Activated CD8-positive, alpha-beta T cell treated with anti-CD3 and anti-CD28 coated beads, Interleukin-2, amount 10 ng/mL, durations not matched to agents 7 days and 5 days (primary cell): ENCODE measurements at regions not wholly inside any gene's neighbourhood (a gene's known extent, or its start where the extent isn't known, plus 50 kb on each side); places are given as distances from the start of the nearest gene placed in this dataset.

ENCODE experiments used
- ATAC-seq: fragments of 150-1000 bp; cut with Tn5 transposase; one replicate; pipeline ENCODE4 v1.10.0; 2021; ENCODE audit warnings: moderate library complexity
- CTCF ChIA-PET: fragments of 350-600 bp; sonication (Branson Sonifier 250); formaldehyde crosslinking; loops from one replicate; lab custom pipeline; 2021; ENCODE audit warnings: antibody characterized with exemption; lab: Charles Lee
- POLR2A ChIA-PET: fragments of 350-600 bp; sonication (Branson Sonifier 250); formaldehyde crosslinking; loops from one replicate; lab custom pipeline; 2021; ENCODE audit warnings: antibody characterized with exemption; lab: Charles Lee
- DNase-seq: peaks from one replicate; pipeline ENCODE4 v3.0.0-alpha.2; 2020
- H3K27ac Mint-ChIP-seq: one replicate; pipeline ENCODE4 v1.8.0; 2021; ENCODE audit warnings: mild to moderate bottlenecking, mixed read lengths
- H3K27me3 Mint-ChIP-seq: one replicate; pipeline ENCODE4 v1.8.0; 2021; ENCODE audit warnings: low read depth, mixed read lengths
- H3K36me3 Mint-ChIP-seq: one replicate; pipeline ENCODE4 v1.8.0; 2021; ENCODE audit warnings: low read depth, mixed read lengths
- H3K4me1 Mint-ChIP-seq: one replicate; pipeline ENCODE4 v1.8.0; 2021; ENCODE audit warnings: low read depth, mixed read lengths
- H3K4me3 Mint-ChIP-seq: one replicate; pipeline ENCODE4 v1.8.0; 2021; ENCODE audit warnings: mild to moderate bottlenecking, mixed read lengths
- H3K9me3 Mint-ChIP-seq: one replicate; pipeline ENCODE4 v1.8.0; 2022; ENCODE audit warnings: mixed read lengths; ENCODE audit not compliant: insufficient read depth

DNA sequence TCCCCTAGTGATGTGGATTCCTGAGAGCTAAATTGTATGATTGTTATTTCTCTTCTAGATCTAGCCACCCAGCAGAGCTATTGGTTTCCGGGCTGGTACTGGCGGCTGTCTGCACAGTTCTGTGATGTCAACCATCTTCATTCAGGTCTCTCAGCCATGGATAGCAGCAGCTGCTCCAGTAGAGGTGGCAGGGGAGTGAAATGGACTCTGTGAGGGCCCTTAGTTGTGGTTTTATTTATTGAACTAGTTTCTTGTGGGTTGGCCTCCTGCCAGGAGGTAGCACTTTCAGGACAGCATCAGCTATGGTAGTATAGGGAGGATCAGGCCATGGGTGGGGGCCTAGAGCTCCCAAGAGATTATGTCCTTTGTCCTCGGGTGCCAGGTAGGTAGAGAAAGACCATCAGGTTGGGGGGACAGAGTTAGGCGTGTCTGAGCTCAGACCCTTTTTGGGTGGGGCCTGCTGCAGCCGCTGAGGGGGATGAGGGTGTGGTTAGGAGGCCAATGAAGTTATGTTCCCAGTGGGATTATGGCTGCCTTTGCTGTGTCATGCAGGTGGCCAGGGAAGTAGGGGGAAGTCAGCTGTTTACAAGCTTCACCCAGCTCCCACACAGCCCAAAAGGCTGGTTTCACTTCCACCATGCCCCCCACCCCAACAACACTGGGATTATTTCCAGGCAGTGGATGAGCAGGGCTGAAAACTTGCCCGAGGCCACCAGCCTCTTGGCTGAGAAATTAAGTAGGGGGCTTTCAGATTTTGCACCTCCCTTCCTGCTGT, 55.1 kb upstream of the RGS4 start:
- H3K4me3 Mint-ChIP-seq = no peak overlapping the region
- ATAC-seq = no peak
- no peaks in the 10 kb centered on the region for H3K27me3 Mint-ChIP-seq
- H3K9me3 Mint-ChIP-seq = no peaks in the 10 kb centered on the region
- ChIA-PET CTCF (no interaction called here), POLR2A (no interaction called here)
- H3K4me1 Mint-ChIP-seq = no peaks in the 10 kb centered on the region
- no peaks in the 10 kb centered on the region for H3K36me3 Mint-ChIP-seq
- no peak overlapping the region for H3K27ac Mint-ChIP-seq
- no peak for DNase-seq

DNA sequence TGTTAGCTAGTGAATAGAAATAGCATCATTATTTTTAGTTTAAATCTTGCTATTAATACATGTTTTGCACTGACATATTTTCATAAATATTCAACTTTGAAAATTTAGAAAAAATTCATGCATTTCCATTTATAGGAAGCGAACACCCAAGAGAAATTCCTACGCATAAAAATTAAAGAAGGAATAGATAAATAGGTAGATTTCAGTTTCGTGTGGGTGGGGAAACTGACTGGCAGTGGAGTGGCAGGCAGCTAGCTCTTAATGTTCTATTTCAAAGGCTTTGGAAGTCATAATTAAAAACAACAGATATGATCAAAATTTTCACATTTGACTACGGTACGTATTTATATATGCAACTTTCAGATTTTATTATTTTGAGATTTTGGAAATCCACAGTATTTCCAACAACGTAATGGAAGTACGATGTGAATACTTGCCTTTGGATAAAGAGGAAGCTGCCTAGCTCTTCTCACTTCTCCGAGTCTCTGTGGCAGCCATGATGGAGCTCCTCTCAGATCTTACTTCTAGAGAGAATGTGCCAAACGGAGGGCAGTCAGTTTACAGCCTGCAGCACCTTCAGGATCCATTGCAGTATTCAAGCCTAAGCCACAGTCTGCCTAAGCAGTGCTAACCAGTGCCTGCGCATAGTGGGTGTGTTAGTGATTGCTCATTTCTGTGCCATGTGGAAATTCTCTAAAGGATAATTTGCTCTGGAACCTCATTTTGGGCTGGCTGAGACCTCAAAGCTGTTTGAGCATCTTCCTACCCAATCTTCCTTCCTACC, 62.9 kb upstream of the RGS4 start:
- Mint-ChIP-seq H3K4me1 (no peaks in the 10 kb centered on the region), H3K27ac (no peak overlapping the region), H3K27me3 (no peaks in the 10 kb centered on the region), H3K4me3 (no peak overlapping the region), H3K36me3 (no peaks in the 10 kb centered on the region), H3K9me3 (no peaks in the 10 kb centered on the region)
- CTCF ChIA-PET = no interaction called here
- POLR2A ChIA-PET = no interaction called here
- ATAC-seq = no peak
- DNase-seq = no peak

- H3K9me3 Mint-ChIP-seq = no peaks in the 10 kb centered on the region
- ChIA-PET POLR2A (no interaction called here), CTCF (no interaction called here)
Observed at GRCh38 chr1:162997499-162998285, 71.5 kb upstream of the RGS4 start.

GRCh38 chr1:162996261-162996660, 72.9 kb upstream of the RGS4 start:
- DNase-seq (no peak), ATAC-seq (no peak)
- CTCF ChIA-PET = no interaction called here
- no peaks in the 10 kb centered on the region for H3K4me1 Mint-ChIP-seq
- POLR2A ChIA-PET = no interaction called here
- H3K4me3 Mint-ChIP-seq = no peak overlapping the region
- no peaks in the 10 kb centered on the region for H3K9me3 Mint-ChIP-seq
- no peaks in the 10 kb centered on the region for H3K27me3 Mint-ChIP-seq
- no peaks in the 10 kb centered on the region for H3K36me3 Mint-ChIP-seq
- H3K27ac Mint-ChIP-seq = no peak overlapping the region

More at GRCh38 chr1:162997499-162998285, 71.5 kb upstream of the RGS4 start:
- no peak overlapping the region for H3K27ac Mint-ChIP-seq
- H3K36me3 Mint-ChIP-seq = no peaks in the 10 kb centered on the region
- no peaks in the 10 kb centered on the region for H3K4me1 Mint-ChIP-seq
- no peaks in the 10 kb centered on the region for H3K27me3 Mint-ChIP-seq
- no peak for ATAC-seq
- no peak for DNase-seq
- H3K4me3 Mint-ChIP-seq = no peak overlapping the region

DNA sequence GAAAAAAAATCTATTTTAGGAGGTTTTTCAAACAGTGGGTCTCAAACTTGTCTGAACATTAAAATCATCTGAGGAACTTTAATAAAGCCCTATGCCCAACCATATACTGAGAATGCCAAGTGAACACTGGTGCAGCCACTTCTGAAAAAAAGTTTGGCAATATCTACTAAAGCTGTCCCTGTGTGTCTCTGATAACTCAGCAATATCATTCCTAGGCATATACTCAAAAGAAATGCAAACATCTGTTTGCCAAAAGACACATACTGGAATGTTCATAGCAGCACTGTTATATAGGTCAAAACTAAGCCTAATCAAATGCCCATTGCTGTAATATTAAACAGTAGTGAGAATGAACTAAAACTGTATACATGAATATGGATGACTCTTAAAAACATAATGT, 74.2 kb upstream of the RGS4 start:
- H3K4me3 Mint-ChIP-seq = no peak overlapping the region
- H3K36me3 Mint-ChIP-seq = no peaks in the 10 kb centered on the region
- POLR2A ChIA-PET = no interaction called here
- no peaks in the 10 kb centered on the region for H3K4me1 Mint-ChIP-seq
- no peaks in the 10 kb centered on the region for H3K27me3 Mint-ChIP-seq
- ATAC-seq (no peak), DNase-seq (no peak)
- no peak overlapping the region for H3K27ac Mint-ChIP-seq
- CTCF ChIA-PET = no interaction called here
- H3K9me3 Mint-ChIP-seq = no peaks in the 10 kb centered on the region

- no peaks in the 10 kb centered on the region for H3K4me1 Mint-ChIP-seq
- CTCF ChIA-PET = no interaction called here
Observed at GRCh38 chr1:162993846-162994245, 75.3 kb upstream of the RGS4 start.

GRCh38 chr1:162992945-162993344, 76.2 kb upstream of the RGS4 start:
- no peak for ATAC-seq
- no peak for DNase-seq
- H3K4me1 Mint-ChIP-seq = no peaks in the 10 kb centered on the region
- H3K9me3 Mint-ChIP-seq = no peaks in the 10 kb centered on the region
- no peaks in the 10 kb centered on the region for H3K36me3 Mint-ChIP-seq
- H3K4me3 Mint-ChIP-seq = no peak overlapping the region
- no peak overlapping the region for H3K27ac Mint-ChIP-seq
- ChIA-PET CTCF (no interaction called here), POLR2A (no interaction called here)
- H3K27me3 Mint-ChIP-seq = no peaks in the 10 kb centered on the region

More at GRCh38 chr1:162993846-162994245, 75.3 kb upstream of the RGS4 start:
- H3K27ac Mint-ChIP-seq = no peak overlapping the region
- H3K36me3 Mint-ChIP-seq = no peaks in the 10 kb centered on the region
- DNase-seq (no peak), ATAC-seq (no peak)
- POLR2A ChIA-PET = no interaction called here
- H3K4me3 Mint-ChIP-seq = no peak overlapping the region
- H3K27me3 Mint-ChIP-seq = no peaks in the 10 kb centered on the region
- no peaks in the 10 kb centered on the region for H3K9me3 Mint-ChIP-seq

GRCh38 chr1:162991444-162991843, 77.7 kb upstream of the RGS4 start:
- H3K4me1 Mint-ChIP-seq = no peaks in the 10 kb centered on the region
- DNase-seq (no peak), ATAC-seq (no peak)
- CTCF ChIA-PET = no interaction called here
- H3K27me3 Mint-ChIP-seq = no peaks in the 10 kb centered on the region
- no peaks in the 10 kb centered on the region for H3K36me3 Mint-ChIP-seq
- no peaks in the 10 kb centered on the region for H3K9me3 Mint-ChIP-seq
- H3K4me3 Mint-ChIP-seq = no peak overlapping the region
- POLR2A ChIA-PET = no interaction called here
- H3K27ac Mint-ChIP-seq = no peak overlapping the region

DNA sequence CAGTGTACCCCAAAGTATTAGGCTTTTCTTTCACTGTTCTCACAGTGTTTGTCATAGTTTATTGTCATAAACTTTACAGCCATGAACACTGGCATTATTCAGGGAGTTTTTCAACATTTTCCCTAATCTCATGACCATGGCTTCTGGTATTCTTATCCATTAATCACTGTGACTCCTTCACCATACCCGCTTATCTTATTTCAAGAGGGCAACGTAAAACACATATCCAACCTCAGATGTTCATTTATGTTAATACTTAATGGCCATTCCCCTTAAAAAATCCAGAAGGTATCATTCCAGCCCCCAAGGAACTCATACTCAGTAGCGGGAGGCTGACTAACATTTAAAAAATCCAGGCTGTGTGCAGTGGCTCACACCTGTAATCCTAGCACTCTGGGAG, 78.5 kb upstream of the RGS4 start:
- H3K27ac Mint-ChIP-seq = no peak overlapping the region
- ChIA-PET CTCF (no interaction called here), POLR2A (no interaction called here)
- no peaks in the 10 kb centered on the region for H3K27me3 Mint-ChIP-seq
- no peak for DNase-seq
- ATAC-seq = no peak
- no peaks in the 10 kb centered on the region for H3K4me1 Mint-ChIP-seq
- no peaks in the 10 kb centered on the region for H3K9me3 Mint-ChIP-seq
- no peaks in the 10 kb centered on the region for H3K36me3 Mint-ChIP-seq
- H3K4me3 Mint-ChIP-seq = no peak overlapping the region

- H3K36me3 Mint-ChIP-seq = no peaks in the 10 kb centered on the region
- no peak overlapping the region for H3K4me3 Mint-ChIP-seq
- DNase-seq (no peak), ATAC-seq (no peak)
- H3K27me3 Mint-ChIP-seq = no peaks in the 10 kb centered on the region
- H3K4me1 Mint-ChIP-seq = no peaks in the 10 kb centered on the region
- no peak overlapping the region for H3K27ac Mint-ChIP-seq
- POLR2A ChIA-PET = no interaction called here
- no peaks in the 10 kb centered on the region for H3K9me3 Mint-ChIP-seq
- CTCF ChIA-PET = no interaction called here
Observed at GRCh38 chr1:162988869-162989268, 80.3 kb upstream of the RGS4 start.

- Mint-ChIP-seq H3K9me3 (no peaks in the 10 kb centered on the region), H3K27me3 (no peaks in the 10 kb centered on the region), H3K27ac (no peak overlapping the region), H3K4me3 (no peak overlapping the region), H3K36me3 (no peaks in the 10 kb centered on the region), H3K4me1 (no peaks in the 10 kb centered on the region)
- CTCF ChIA-PET = interaction anchor here (1.0 kb wide), 1 partner anchor 61 kb away, joined by 3 read pairs; no protein-coding TSS in a partner anchor
- ATAC-seq = no peak
- DNase-seq = no peak
- POLR2A ChIA-PET = no interaction called here
Observed at GRCh38 chr1:162987866-162988265, 81.3 kb upstream of the RGS4 start.
